ENCODE measurements at regions not wholly inside any gene's neighbourhood (a gene's known extent, or its start where the extent isn't known, plus 50 kb on each side); places are given as distances from the start of the nearest gene placed in this dataset.

DNA sequence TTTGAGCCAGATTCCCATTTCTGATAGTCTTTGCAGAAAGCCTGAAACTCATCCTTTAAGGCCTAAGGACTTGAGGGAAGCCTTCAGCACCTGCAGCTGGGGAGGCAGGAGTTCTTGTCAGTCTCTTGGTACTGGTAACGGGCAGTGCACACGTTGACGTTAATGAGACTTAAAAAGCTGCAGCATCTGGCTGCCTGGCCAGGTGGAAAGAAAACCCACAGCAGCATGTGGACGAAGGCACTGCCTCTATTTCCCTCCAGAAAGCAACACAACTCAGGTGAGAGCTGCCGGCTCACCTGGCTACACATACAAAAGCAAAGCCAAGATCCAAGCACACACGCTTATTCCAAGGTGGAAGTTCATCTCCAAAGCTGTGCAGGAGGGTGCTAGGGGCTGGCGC is 178.8 kb downstream of the ANAPC1 start:
- H4K20me1 ChIP-seq (ENCODE audit: control insufficient read depth, extremely low read depth, insufficient read depth, low read length): no peaks in the 10 kb centered on the region
- no peaks in the 10 kb centered on the region for H3K9me3 ChIP-seq (ENCODE audit: control insufficient read depth, insufficient read depth, low read depth, low read length)
- no peak overlapping the region for H3K27ac ChIP-seq (ENCODE audit: insufficient read depth, low read length)
- no peaks in the 10 kb centered on the region for H3K27me3 ChIP-seq (ENCODE audit: control insufficient read depth, insufficient read depth, low read length)
- no peak overlapping the region for H3K4me3 ChIP-seq (replicated peaks in 1 of 4; ENCODE audit: control extremely low read depth in 1 of 4, insufficient read depth in 1 of 4, low read depth in 3 of 4, low read length in 4 of 4)
- peaks cover 21% of the 10 kb centered on the region for H3K4me1 ChIP-seq (ENCODE audit: control insufficient read depth, extremely low read depth, insufficient read depth, low read length)
- no peak overlapping the region for H3K9ac ChIP-seq (ENCODE audit: insufficient read depth, low read length)
- no peaks in the 10 kb centered on the region for H3K36me3 ChIP-seq (ENCODE audit: control insufficient read depth, insufficient read depth, low read length)
- TF ChIP-seq, protein P1, sequence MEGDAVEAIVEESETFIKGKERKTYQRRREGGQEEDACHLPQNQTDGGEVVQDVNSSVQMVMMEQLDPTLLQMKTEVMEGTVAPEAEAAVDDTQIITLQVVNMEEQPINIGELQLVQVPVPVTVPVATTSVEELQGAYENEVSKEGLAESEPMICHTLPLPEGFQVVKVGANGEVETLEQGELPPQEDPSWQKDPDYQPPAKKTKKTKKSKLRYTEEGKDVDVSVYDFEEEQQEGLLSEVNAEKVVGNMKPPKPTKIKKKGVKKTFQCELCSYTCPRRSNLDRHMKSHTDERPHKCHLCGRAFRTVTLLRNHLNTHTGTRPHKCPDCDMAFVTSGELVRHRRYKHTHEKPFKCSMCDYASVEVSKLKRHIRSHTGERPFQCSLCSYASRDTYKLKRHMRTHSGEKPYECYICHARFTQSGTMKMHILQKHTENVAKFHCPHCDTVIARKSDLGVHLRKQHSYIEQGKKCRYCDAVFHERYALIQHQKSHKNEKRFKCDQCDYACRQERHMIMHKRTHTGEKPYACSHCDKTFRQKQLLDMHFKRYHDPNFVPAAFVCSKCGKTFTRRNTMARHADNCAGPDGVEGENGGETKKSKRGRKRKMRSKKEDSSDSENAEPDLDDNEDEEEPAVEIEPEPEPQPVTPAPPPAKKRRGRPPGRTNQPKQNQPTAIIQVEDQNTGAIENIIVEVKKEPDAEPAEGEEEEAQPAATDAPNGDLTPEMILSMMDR (conservative IDR thresholded peaks at IDR 0.05 in 1 of 2, IDR thresholded peaks at IDR 0.05 in 1 of 2; ENCODE audit: low read depth in 1 of 2, low read length in 2 of 2): no peak
- no peak overlapping the region for H2AFZ ChIP-seq (ENCODE audit: low read length)
- DNase-seq (ENCODE audit: low read depth in 2 of 2): no peak
- peak overlapping the region; percentile 37 for H3K4me2 ChIP-seq (ENCODE audit: extremely low read depth, insufficient read depth, low read length)
- no peaks in the 10 kb centered on the region for H3K79me2 ChIP-seq (ENCODE audit: control insufficient read depth, insufficient read depth, low read length)

DNA sequence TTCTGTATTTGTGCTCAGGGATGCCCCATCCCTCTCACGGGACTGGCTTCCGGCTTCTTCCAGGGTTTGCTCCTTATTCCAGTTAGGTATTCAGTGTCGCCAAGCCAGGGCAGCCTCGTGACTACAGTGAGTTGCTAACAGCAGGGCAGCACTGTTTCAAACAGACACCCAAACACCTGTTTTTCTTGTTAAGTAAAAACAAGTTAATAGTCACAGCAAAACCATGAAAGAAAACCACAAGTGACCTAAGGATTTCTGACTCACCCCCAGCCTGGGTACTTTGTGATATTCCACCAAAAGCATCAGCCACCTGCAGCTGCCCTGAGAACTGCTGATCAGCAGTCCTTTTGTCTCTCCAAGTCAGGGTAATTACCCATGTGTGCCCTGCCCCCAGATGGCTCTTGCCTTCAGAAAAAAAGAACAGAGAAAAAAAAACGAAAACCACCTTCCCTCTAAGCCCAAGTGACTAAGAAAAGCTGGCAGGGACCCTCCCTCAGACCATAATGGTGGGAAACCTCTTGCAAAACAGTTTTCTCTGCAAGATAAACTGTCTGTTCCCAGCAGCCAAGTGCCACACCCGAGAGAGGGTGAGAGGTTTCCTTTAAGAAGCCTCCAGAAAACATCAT is 178.2 kb downstream of the ANAPC1 start:
- peak; percentile 97 to 98 for DNase-seq (ENCODE audit: low read depth in 2 of 2)
- Histone ChIP-seq H4K20me1 (ENCODE audit: control insufficient read depth, extremely low read depth, insufficient read depth, low read length) (no peaks in the 10 kb centered on the region), H2AFZ (ENCODE audit: low read length) (no peak overlapping the region), H3K36me3 (ENCODE audit: control insufficient read depth, insufficient read depth, low read length) (no peaks in the 10 kb centered on the region), H3K9ac (ENCODE audit: insufficient read depth, low read length) (no peak overlapping the region), H3K27ac (ENCODE audit: insufficient read depth, low read length) (no peak overlapping the region), H3K79me2 (ENCODE audit: control insufficient read depth, insufficient read depth, low read length) (no peaks in the 10 kb centered on the region), H3K27me3 (ENCODE audit: control insufficient read depth, insufficient read depth, low read length) (no peaks in the 10 kb centered on the region), H3K4me2 (ENCODE audit: extremely low read depth, insufficient read depth, low read length) (peak overlapping the region; percentile 37), H3K4me1 (ENCODE audit: control insufficient read depth, extremely low read depth, insufficient read depth, low read length) (peaks cover 21% of the 10 kb centered on the region), H3K4me3 (replicated peaks in 1 of 4; ENCODE audit: control extremely low read depth in 1 of 4, insufficient read depth in 1 of 4, low read depth in 3 of 4, low read length in 4 of 4) (no peak overlapping the region), H3K9me3 (ENCODE audit: control insufficient read depth, insufficient read depth, low read depth, low read length) (no peaks in the 10 kb centered on the region)
- no peak for TF ChIP-seq EZH2 (IDR thresholded peaks at IDR 0.05; ENCODE audit: low read length, missing control alignments)
- TF ChIP-seq, protein P1 (conservative IDR thresholded peaks at IDR 0.05 in 1 of 2, IDR thresholded peaks at IDR 0.05 in 1 of 2; ENCODE audit: low read depth in 1 of 2, low read length in 2 of 2): no peak

DNA sequence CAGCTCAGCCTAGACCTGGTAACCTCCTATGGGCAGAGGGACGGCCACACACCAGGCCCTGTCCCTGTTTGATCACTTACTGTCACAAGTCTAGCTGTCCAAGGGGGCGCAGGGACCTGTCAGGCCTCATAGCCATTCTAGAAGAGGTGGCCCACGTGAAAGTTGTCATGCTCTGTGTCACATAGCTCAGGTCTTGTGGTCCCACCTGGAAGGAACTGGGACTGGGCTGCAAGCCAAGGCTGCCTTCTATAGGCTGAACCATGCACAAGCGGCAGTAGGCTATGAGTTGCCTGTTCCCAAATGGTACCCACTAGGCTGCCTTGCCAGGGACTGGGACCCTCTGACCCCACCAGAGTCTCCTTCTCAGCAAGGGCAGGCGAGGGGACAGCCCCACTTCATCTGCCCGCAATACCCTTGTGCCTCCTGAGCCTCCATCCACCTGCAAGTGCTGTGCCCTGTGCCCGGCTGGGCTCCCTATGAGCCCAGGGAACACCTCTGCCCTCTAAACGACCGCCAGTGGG is 177.5 kb downstream of the ANAPC1 start:
- no peaks in the 10 kb centered on the region for H3K79me2 ChIP-seq (ENCODE audit: control insufficient read depth, insufficient read depth, low read length)
- no peak overlapping the region for H2AFZ ChIP-seq (ENCODE audit: low read length)
- H3K27me3 ChIP-seq (ENCODE audit: control insufficient read depth, insufficient read depth, low read length): peaks cover 2% of the 10 kb centered on the region
- peaks cover 21% of the 10 kb centered on the region for H3K4me1 ChIP-seq (ENCODE audit: control insufficient read depth, extremely low read depth, insufficient read depth, low read length)
- no peak overlapping the region for H3K4me2 ChIP-seq (ENCODE audit: extremely low read depth, insufficient read depth, low read length)
- no peak overlapping the region for H3K27ac ChIP-seq (ENCODE audit: insufficient read depth, low read length)
- no peak overlapping the region for H3K4me3 ChIP-seq (replicated peaks in 1 of 4; ENCODE audit: control extremely low read depth in 1 of 4, insufficient read depth in 1 of 4, low read depth in 3 of 4, low read length in 4 of 4)
- no peak overlapping the region for H3K9ac ChIP-seq (ENCODE audit: insufficient read depth, low read length)
- TF ChIP-seq, protein P1 (conservative IDR thresholded peaks at IDR 0.05 in 1 of 2, IDR thresholded peaks at IDR 0.05 in 1 of 2; ENCODE audit: low read depth in 1 of 2, low read length in 2 of 2): no peak
- TF ChIP-seq EZH2 (IDR thresholded peaks at IDR 0.05; ENCODE audit: low read length, missing control alignments): no peak
- no peaks in the 10 kb centered on the region for H4K20me1 ChIP-seq (ENCODE audit: control insufficient read depth, extremely low read depth, insufficient read depth, low read length)
- no peaks in the 10 kb centered on the region for H3K36me3 ChIP-seq (ENCODE audit: control insufficient read depth, insufficient read depth, low read length)
- no peaks in the 10 kb centered on the region for H3K9me3 ChIP-seq (ENCODE audit: control insufficient read depth, insufficient read depth, low read depth, low read length)
- DNase-seq (ENCODE audit: low read depth in 2 of 2): no peak
